ENCODE measurements at regions not wholly inside any gene's neighbourhood (a gene's known extent, or its start where the extent isn't known, plus 50 kb on each side); places are given as distances from the start of the nearest gene placed in this dataset.

DNA sequence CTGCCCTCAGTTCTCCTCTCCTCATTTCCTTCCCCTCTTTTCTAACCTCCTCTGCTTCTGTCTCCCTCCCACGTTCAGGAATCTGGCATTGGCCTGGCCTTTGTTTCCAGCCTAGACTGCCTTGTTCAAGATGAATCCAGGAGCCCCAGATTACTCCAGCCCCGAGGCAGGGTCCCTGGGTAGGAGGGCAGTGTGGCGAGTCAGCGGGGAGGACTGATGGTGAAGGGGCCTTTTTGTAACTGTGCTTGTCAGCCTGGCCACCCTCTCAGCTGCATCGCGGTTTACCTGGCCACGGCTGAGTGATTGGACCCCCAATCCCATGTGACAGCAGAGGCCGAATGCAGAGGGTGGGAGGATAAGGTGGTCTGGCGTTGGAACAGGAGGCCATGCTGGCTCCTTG, 96.1 kb upstream of the SHH start:
- no peak overlapping the region for H3K9ac ChIP-seq (ENCODE audit: low read length)
- TF ChIP-seq, protein P1, sequence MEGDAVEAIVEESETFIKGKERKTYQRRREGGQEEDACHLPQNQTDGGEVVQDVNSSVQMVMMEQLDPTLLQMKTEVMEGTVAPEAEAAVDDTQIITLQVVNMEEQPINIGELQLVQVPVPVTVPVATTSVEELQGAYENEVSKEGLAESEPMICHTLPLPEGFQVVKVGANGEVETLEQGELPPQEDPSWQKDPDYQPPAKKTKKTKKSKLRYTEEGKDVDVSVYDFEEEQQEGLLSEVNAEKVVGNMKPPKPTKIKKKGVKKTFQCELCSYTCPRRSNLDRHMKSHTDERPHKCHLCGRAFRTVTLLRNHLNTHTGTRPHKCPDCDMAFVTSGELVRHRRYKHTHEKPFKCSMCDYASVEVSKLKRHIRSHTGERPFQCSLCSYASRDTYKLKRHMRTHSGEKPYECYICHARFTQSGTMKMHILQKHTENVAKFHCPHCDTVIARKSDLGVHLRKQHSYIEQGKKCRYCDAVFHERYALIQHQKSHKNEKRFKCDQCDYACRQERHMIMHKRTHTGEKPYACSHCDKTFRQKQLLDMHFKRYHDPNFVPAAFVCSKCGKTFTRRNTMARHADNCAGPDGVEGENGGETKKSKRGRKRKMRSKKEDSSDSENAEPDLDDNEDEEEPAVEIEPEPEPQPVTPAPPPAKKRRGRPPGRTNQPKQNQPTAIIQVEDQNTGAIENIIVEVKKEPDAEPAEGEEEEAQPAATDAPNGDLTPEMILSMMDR (IDR thresholded peaks at IDR 0.05; ENCODE audit: poor library complexity, severe bottlenecking) = no peak
- TF ChIP-seq TAF1 (IDR thresholded peaks at IDR 0.05; ENCODE audit: low read depth) (no peak), RAD21 (conservative IDR thresholded peaks at IDR 0.05) (no peak), REST (IDR thresholded peaks at IDR 0.05; ENCODE audit: borderline replicate concordance) (no peak), EP300 (conservative IDR thresholded peaks at IDR 0.05; ENCODE audit: poor library complexity, severe bottlenecking) (no peak), SMC3 (conservative IDR thresholded peaks at IDR 0.05; ENCODE audit: poor library complexity) (no peak), POLR2AphosphoS5 (IDR thresholded peaks at IDR 0.05) (no peak), MXI1 (conservative IDR thresholded peaks at IDR 0.05; ENCODE audit: poor library complexity, severe bottlenecking) (no peak)
- H3K36me3 ChIP-seq (ENCODE audit: insufficient read depth, low read length) = no peaks in the 10 kb centered on the region
- no peak overlapping the region for H3K27ac ChIP-seq (ENCODE audit: low read length)
- no peak overlapping the region for H3K4me3 ChIP-seq (ENCODE audit: low read length)
- no peaks in the 10 kb centered on the region for H3K9me2 ChIP-seq (ENCODE audit: insufficient read depth, low read length)
- H3F3A ChIP-seq (ENCODE audit: insufficient read depth, low read length, poor library complexity, severe bottlenecking) = no peaks in the 10 kb centered on the region
- H3K27me3 ChIP-seq (ENCODE audit: insufficient read depth, low read depth, low read length) = no peaks in the 10 kb centered on the region
- no peak overlapping the region for H3K4me2 ChIP-seq (ENCODE audit: low read length)
- no peak overlapping the region for H2AFZ ChIP-seq (ENCODE audit: low read depth, low read length)
- no peaks in the 10 kb centered on the region for H3K79me2 ChIP-seq (replicated peaks; ENCODE audit: insufficient read depth, low read length)
- no peaks in the 10 kb centered on the region for H3K9me3 ChIP-seq (ENCODE audit: low read length)
- H4K20me1 ChIP-seq (ENCODE audit: insufficient read depth) = no peaks in the 10 kb centered on the region

- TF ChIP-seq TAF1 (IDR thresholded peaks at IDR 0.05; ENCODE audit: low read depth) (no peak), POLR2AphosphoS5 (IDR thresholded peaks at IDR 0.05) (no peak), SMC3 (conservative IDR thresholded peaks at IDR 0.05; ENCODE audit: poor library complexity) (no peak), EP300 (conservative IDR thresholded peaks at IDR 0.05; ENCODE audit: poor library complexity, severe bottlenecking) (no peak), RAD21 (conservative IDR thresholded peaks at IDR 0.05) (no peak), EZH2 (IDR thresholded peaks at IDR 0.05; ENCODE audit: borderline replicate concordance, insufficient read depth, low read length, poor library complexity, severe bottlenecking) (no peak), REST (IDR thresholded peaks at IDR 0.05; ENCODE audit: borderline replicate concordance) (no peak), MXI1 (conservative IDR thresholded peaks at IDR 0.05; ENCODE audit: poor library complexity, severe bottlenecking) (no peak)
- TF ChIP-seq, protein P1 (IDR thresholded peaks at IDR 0.05; ENCODE audit: poor library complexity, severe bottlenecking) = no peak
- no peaks in the 10 kb centered on the region for H3K36me3 ChIP-seq (ENCODE audit: insufficient read depth, low read length)
Observed at GRCh38 chr7:155907450-155908200, 95.4 kb upstream of the SHH start.

More at GRCh38 chr7:155907450-155908200, 95.4 kb upstream of the SHH start:
- H3K4me2 ChIP-seq (ENCODE audit: low read length) = no peak overlapping the region
- no peak overlapping the region for H2AFZ ChIP-seq (ENCODE audit: low read depth, low read length)
- no peaks in the 10 kb centered on the region for H3F3A ChIP-seq (ENCODE audit: insufficient read depth, low read length, poor library complexity, severe bottlenecking)
- no peaks in the 10 kb centered on the region for H3K27me3 ChIP-seq (ENCODE audit: insufficient read depth, low read depth, low read length)
- no peaks in the 10 kb centered on the region for H3K79me2 ChIP-seq (replicated peaks; ENCODE audit: insufficient read depth, low read length)
- H3K9me3 ChIP-seq (ENCODE audit: low read length) = no peaks in the 10 kb centered on the region
- no peaks in the 10 kb centered on the region for H3K9me2 ChIP-seq (ENCODE audit: insufficient read depth, low read length)
- no peaks in the 10 kb centered on the region for H4K20me1 ChIP-seq (ENCODE audit: insufficient read depth)
- no peak overlapping the region for H3K4me3 ChIP-seq (ENCODE audit: low read length)
- no peak overlapping the region for H3K27ac ChIP-seq (ENCODE audit: low read length)
- no peak overlapping the region for H3K9ac ChIP-seq (ENCODE audit: low read length)

All from neural cell (in vitro differentiated cells).